ENCODE measurements at regions not wholly inside any gene's neighbourhood (a gene's known extent, or its start where the extent isn't known, plus 50 kb on each side); places are given as distances from the start of the nearest gene placed in this dataset.
A peak's percentile ranks its signal among the peaks of the same experiment; 100 is the strongest.

GRCh38 chr9:12272471-12273120, 420.6 kb upstream of the TYRP1 start:
- no peaks in the 10 kb centered on the region for H3K36me3 ChIP-seq
- no peaks in the 10 kb centered on the region for H3K4me1 ChIP-seq
- no peak overlapping the region for H3K27ac ChIP-seq
- DNase-seq, result peak in 1 of 4 donors; percentile 19
- no peaks in the 10 kb centered on the region for H3K27me3 ChIP-seq
- intact Hi-C loops (cut with DNase I), result no loop called here
- TF ChIP-seq, protein P1, sequence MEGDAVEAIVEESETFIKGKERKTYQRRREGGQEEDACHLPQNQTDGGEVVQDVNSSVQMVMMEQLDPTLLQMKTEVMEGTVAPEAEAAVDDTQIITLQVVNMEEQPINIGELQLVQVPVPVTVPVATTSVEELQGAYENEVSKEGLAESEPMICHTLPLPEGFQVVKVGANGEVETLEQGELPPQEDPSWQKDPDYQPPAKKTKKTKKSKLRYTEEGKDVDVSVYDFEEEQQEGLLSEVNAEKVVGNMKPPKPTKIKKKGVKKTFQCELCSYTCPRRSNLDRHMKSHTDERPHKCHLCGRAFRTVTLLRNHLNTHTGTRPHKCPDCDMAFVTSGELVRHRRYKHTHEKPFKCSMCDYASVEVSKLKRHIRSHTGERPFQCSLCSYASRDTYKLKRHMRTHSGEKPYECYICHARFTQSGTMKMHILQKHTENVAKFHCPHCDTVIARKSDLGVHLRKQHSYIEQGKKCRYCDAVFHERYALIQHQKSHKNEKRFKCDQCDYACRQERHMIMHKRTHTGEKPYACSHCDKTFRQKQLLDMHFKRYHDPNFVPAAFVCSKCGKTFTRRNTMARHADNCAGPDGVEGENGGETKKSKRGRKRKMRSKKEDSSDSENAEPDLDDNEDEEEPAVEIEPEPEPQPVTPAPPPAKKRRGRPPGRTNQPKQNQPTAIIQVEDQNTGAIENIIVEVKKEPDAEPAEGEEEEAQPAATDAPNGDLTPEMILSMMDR (IDR thresholded peaks at IDR 0.05), result no peak
- H3K4me3 ChIP-seq, result no peak overlapping the region
- no peaks in the 10 kb centered on the region for H3K9me3 ChIP-seq
- ATAC-seq, result no peak

GRCh38 chr9:12274577-12274976, 418.6 kb upstream of the TYRP1 start:
- TF ChIP-seq, protein P1 (IDR thresholded peaks at IDR 0.05), result no peak
- no peak for ATAC-seq
- no peak overlapping the region for H3K4me3 ChIP-seq

DNA sequence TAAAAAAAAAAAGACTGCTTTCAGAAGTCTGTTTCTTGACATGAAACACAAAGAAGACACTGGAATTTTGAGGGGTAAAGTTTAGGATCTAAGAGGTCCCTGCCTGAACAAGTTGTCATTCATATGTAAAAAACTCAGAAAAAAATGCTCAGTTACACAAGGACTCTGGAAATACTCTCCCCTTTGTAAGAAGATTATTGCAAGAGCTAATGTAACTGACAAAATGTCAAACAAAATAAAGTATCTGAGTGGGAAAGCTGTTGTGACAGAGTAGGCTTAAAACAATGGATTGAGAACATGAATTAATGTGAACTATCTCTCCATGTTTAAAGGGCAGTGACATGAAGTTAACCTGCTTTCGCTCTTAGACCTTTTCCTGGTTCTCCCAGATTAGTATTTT, 416.7 kb upstream of the TYRP1 start:
- Histone ChIP-seq H3K4me1 (no peaks in the 10 kb centered on the region), H3K9me3 (no peaks in the 10 kb centered on the region), H3K4me3 (no peak overlapping the region), H3K27me3 (no peaks in the 10 kb centered on the region), H3K36me3 (no peaks in the 10 kb centered on the region), H3K27ac (no peak overlapping the region)
- intact Hi-C loops (cut with DNase I), result no loop called here
- DNase-seq (no peak), ATAC-seq (no peak)
- TF ChIP-seq, protein P1 (IDR thresholded peaks at IDR 0.05), result no peak

More at GRCh38 chr9:12274577-12274976, 418.6 kb upstream of the TYRP1 start:
- H3K36me3 ChIP-seq, result no peaks in the 10 kb centered on the region
- H3K4me1 ChIP-seq, result no peaks in the 10 kb centered on the region
- H3K27me3 ChIP-seq, result no peaks in the 10 kb centered on the region
- DNase-seq, result peak in 1 of 4 donors; percentile 16
- no peak overlapping the region for H3K27ac ChIP-seq
- intact Hi-C loops (cut with DNase I), result no loop called here
- no peaks in the 10 kb centered on the region for H3K9me3 ChIP-seq

- intact Hi-C loops (cut with DNase I), result no loop called here
- no peaks in the 10 kb centered on the region for H3K36me3 ChIP-seq
- no peak for ATAC-seq
These were observed 403.5 kb upstream of the TYRP1 start for GRCh38 chr9:12289711-12290110.

DNA sequence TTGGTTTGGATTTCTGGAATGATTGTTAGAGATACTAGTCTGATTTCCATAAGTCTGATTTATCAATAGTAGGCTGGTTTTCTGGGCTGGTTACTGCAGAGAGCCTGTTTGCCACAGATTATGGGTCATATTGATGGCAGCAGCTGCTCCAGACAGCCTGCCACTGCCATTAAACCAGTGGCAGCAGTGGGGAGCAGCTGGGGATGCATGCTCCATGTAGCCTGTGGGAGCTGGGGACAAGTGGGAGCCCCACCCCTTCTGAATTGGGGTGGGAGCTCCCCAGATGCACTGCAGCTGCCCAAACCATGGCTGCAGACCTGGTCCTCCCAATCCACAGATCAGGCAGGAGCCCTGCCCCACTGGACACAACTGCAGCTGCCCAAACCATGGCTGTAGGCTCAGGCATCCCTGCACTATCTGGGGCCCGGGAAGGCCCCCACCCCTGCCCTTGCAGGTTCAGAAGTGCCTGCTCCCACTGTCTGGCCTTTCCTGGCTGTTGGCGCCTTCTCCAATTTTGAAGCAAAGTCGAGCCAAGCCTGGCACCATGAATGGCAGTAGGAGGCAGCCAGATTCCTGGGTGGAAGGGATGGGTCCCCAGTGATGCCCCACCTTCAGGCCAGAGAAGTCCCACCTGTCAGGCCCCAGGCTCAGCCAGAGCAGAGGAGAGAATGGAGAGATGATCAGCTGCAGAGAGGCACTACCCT, 402.9 kb upstream of the TYRP1 start:
- DNase-seq, result peak in 1 of 4 donors; percentile 42
- ATAC-seq, result no peak
- TF ChIP-seq, protein P1 (IDR thresholded peaks at IDR 0.05), result no peak

More at GRCh38 chr9:12289711-12290110, 403.5 kb upstream of the TYRP1 start:
- no peak for DNase-seq
- H3K27me3 ChIP-seq, result no peaks in the 10 kb centered on the region
- no peaks in the 10 kb centered on the region for H3K9me3 ChIP-seq
- H3K4me3 ChIP-seq, result no peak overlapping the region
- no peak overlapping the region for H3K27ac ChIP-seq
- TF ChIP-seq, protein P1 (IDR thresholded peaks at IDR 0.05), result no peak
- no peaks in the 10 kb centered on the region for H3K4me1 ChIP-seq

More for the DNA sequence above, 402.9 kb upstream of the TYRP1 start:
- H3K27me3 ChIP-seq, result no peaks in the 10 kb centered on the region
- H3K4me3 ChIP-seq, result no peak overlapping the region
- intact Hi-C loops (cut with DNase I), result no loop called here
- no peaks in the 10 kb centered on the region for H3K36me3 ChIP-seq
- H3K4me1 ChIP-seq, result no peaks in the 10 kb centered on the region
- no peak overlapping the region for H3K27ac ChIP-seq
- H3K9me3 ChIP-seq, result no peaks in the 10 kb centered on the region

Measured in left lung (tissue), 4 donors.